Glutamatergic neuron (in vitro differentiated cells): ENCODE measurements at regions not wholly inside any gene's neighbourhood (a gene's known extent, or its start where the extent isn't known, plus 50 kb on each side); places are given as distances from the start of the nearest gene placed in this dataset.

Experiments
- DNase-seq: peaks from one replicate; pipeline ENCODE4 v3.0.0; 2022
- H3K27ac Mint-ChIP-seq: one replicate; pipeline ENCODE4 v1.8.0; 2020; ENCODE audit warnings: mild to moderate bottlenecking, mixed read lengths, inconsistent platforms; ENCODE audit not compliant: unreplicated experiment
- H3K27me3 Mint-ChIP-seq: one replicate; pipeline ENCODE4 v1.8.0; 2020; ENCODE audit warnings: mild to moderate bottlenecking, moderate library complexity, mixed read lengths, inconsistent platforms; ENCODE audit not compliant: unreplicated experiment
- H3K36me3 Mint-ChIP-seq: one replicate; pipeline ENCODE4 v1.8.0; 2020; ENCODE audit warnings: mild to moderate bottlenecking, mixed read lengths, inconsistent platforms; ENCODE audit not compliant: unreplicated experiment
- H3K4me1 Mint-ChIP-seq: one replicate; pipeline ENCODE4 v1.8.0; 2020; ENCODE audit warnings: mild to moderate bottlenecking, low read depth, mixed read lengths, inconsistent platforms; ENCODE audit not compliant: unreplicated experiment
- H3K4me3 Mint-ChIP-seq: one replicate; pipeline ENCODE4 v1.8.0; 2020; ENCODE audit warnings: mild to moderate bottlenecking, mixed read lengths, inconsistent platforms; ENCODE audit not compliant: unreplicated experiment
- H3K9me3 Mint-ChIP-seq: one replicate; pipeline ENCODE4 v1.8.0; 2020; ENCODE audit warnings: mild to moderate bottlenecking, moderate library complexity, mixed read lengths, inconsistent platforms; ENCODE audit not compliant: unreplicated experiment
- CTCF ChIP-seq: fragments of 200-600 bp; sonication (generic); IDR thresholded peaks from one replicate; pipeline ENCODE4 v1.5.0; 2021; ENCODE audit not compliant: partially characterized antibody, unreplicated experiment

- H3K27ac Mint-ChIP-seq, result no peak overlapping the region
- no peaks in the 10 kb centered on the region for H3K9me3 Mint-ChIP-seq
- no peaks in the 10 kb centered on the region for H3K27me3 Mint-ChIP-seq
- H3K4me1 Mint-ChIP-seq, result no peaks in the 10 kb centered on the region
- H3K36me3 Mint-ChIP-seq, result no peaks in the 10 kb centered on the region
- no peak overlapping the region for H3K4me3 Mint-ChIP-seq
- no peak for DNase-seq
- TF ChIP-seq CTCF, result no peak
Measured at GRCh38 chr5:161183559-161183958, 331.5 kb upstream of the ATP10B start.

GRCh38 chr5:161176221-161176620, 324.2 kb upstream of the ATP10B start:
- no peak for DNase-seq
- H3K4me1 Mint-ChIP-seq, result no peaks in the 10 kb centered on the region
- no peaks in the 10 kb centered on the region for H3K9me3 Mint-ChIP-seq
- no peak overlapping the region for H3K27ac Mint-ChIP-seq
- H3K4me3 Mint-ChIP-seq, result no peak overlapping the region
- no peaks in the 10 kb centered on the region for H3K36me3 Mint-ChIP-seq
- H3K27me3 Mint-ChIP-seq, result no peaks in the 10 kb centered on the region
- no peak for TF ChIP-seq CTCF

GRCh38 chr5:161169776-161170175, 317.8 kb upstream of the ATP10B start:
- Mint-ChIP-seq H3K9me3 (no peaks in the 10 kb centered on the region), H3K4me3 (no peak overlapping the region), H3K27me3 (no peaks in the 10 kb centered on the region), H3K36me3 (no peaks in the 10 kb centered on the region), H3K27ac (no peak overlapping the region), H3K4me1 (no peaks in the 10 kb centered on the region)
- TF ChIP-seq CTCF, result no peak
- no peak for DNase-seq

- DNase-seq, result no peak
- no peak for TF ChIP-seq CTCF
- no peak overlapping the region for H3K4me3 Mint-ChIP-seq
- no peaks in the 10 kb centered on the region for H3K27me3 Mint-ChIP-seq
- no peak overlapping the region for H3K27ac Mint-ChIP-seq
- H3K36me3 Mint-ChIP-seq, result no peaks in the 10 kb centered on the region
- H3K9me3 Mint-ChIP-seq, result no peaks in the 10 kb centered on the region
- no peaks in the 10 kb centered on the region for H3K4me1 Mint-ChIP-seq
Measured at GRCh38 chr5:161167016-161167767, 315.2 kb upstream of the ATP10B start.

- no peaks in the 10 kb centered on the region for H3K27me3 Mint-ChIP-seq
Measured at GRCh38 chr5:161165998-161166660, 314.1 kb upstream of the ATP10B start.

More at GRCh38 chr5:161165998-161166660, 314.1 kb upstream of the ATP10B start:
- no peak for TF ChIP-seq CTCF
- DNase-seq, result no peak
- H3K36me3 Mint-ChIP-seq, result no peaks in the 10 kb centered on the region
- H3K27ac Mint-ChIP-seq, result no peak overlapping the region
- H3K9me3 Mint-ChIP-seq, result no peaks in the 10 kb centered on the region
- H3K4me3 Mint-ChIP-seq, result no peak overlapping the region
- H3K4me1 Mint-ChIP-seq, result no peaks in the 10 kb centered on the region
